ENCODE measurements at regions not wholly inside any gene's neighbourhood (a gene's known extent, or its start where the extent isn't known, plus 50 kb on each side); places are given as distances from the start of the nearest gene placed in this dataset.

DNA sequence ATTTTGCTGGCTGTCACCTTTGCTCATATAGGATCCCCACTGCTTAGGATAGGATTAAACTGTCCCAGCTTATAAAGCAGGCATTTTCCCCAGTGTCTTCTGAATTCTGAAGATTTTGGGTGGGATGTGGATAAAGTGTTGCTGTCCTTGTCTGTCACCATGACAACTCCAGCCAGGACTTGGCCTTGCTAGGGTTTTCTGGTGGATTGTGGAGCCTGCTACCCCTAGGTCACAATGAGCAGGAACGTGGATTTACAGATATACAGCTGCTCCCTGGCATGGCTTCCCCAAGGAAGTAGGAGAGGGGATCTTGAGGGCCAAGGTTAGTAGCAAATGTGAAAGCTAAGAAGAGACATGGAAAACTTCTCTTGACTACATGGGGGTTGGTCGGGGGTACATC, 220.7 kb downstream of the WDR11 start:
- no peaks in the 10 kb centered on the region for H3K36me3 ChIP-seq (ENCODE audit: control insufficient read depth, insufficient read depth, low read length)
- H3K9ac ChIP-seq (ENCODE audit: low read length), result no peak overlapping the region
- H3K4me3 ChIP-seq (ENCODE audit: low read depth, low read length), result no peak overlapping the region
- H3K27ac ChIP-seq (ENCODE audit: low read depth, low read length), result no peak overlapping the region
- no peaks in the 10 kb centered on the region for H3K4me1 ChIP-seq (ENCODE audit: control insufficient read depth, insufficient read depth, low read length)
- no peaks in the 10 kb centered on the region for H3K9me3 ChIP-seq (ENCODE audit: control insufficient read depth, insufficient read depth, low read depth, low read length)
- H3K27me3 ChIP-seq (ENCODE audit: control insufficient read depth, insufficient read depth, low read length), result no peaks in the 10 kb centered on the region

DNA sequence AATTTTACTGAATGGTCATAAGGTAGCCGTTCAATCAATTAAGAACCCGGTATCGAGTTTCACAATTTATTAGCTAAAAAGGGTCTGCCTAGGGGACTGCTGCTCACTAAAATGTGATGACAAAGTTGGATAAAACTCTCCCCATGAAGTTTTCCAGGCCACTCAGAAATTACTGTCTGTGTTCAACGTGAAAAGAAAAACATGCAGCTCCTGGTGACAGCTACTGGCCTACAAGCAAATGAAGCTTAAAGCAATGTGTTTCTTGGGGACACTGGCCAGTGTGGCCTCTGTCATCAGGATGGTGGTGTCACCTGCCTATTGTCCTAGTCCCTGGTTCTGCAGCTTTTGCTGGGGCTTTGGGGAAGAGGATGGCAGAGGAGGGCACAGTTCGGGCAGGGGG, 222.6 kb downstream of the WDR11 start:
- no peak overlapping the region for H3K4me3 ChIP-seq (ENCODE audit: low read depth, low read length)
- H3K36me3 ChIP-seq (ENCODE audit: control insufficient read depth, insufficient read depth, low read length), result no peaks in the 10 kb centered on the region
- peaks cover 4% of the 10 kb centered on the region; the same call in 1 of the 2 replicates for H3K4me1 ChIP-seq (ENCODE audit: control insufficient read depth, insufficient read depth, low read length)
- no peaks in the 10 kb centered on the region for H3K27me3 ChIP-seq (ENCODE audit: control insufficient read depth, insufficient read depth, low read length)
- H3K27ac ChIP-seq (ENCODE audit: low read depth, low read length), result no peak overlapping the region
- H3K9ac ChIP-seq (ENCODE audit: low read length), result no peak overlapping the region
- no peaks in the 10 kb centered on the region for H3K9me3 ChIP-seq (ENCODE audit: control insufficient read depth, insufficient read depth, low read depth, low read length)

DNA sequence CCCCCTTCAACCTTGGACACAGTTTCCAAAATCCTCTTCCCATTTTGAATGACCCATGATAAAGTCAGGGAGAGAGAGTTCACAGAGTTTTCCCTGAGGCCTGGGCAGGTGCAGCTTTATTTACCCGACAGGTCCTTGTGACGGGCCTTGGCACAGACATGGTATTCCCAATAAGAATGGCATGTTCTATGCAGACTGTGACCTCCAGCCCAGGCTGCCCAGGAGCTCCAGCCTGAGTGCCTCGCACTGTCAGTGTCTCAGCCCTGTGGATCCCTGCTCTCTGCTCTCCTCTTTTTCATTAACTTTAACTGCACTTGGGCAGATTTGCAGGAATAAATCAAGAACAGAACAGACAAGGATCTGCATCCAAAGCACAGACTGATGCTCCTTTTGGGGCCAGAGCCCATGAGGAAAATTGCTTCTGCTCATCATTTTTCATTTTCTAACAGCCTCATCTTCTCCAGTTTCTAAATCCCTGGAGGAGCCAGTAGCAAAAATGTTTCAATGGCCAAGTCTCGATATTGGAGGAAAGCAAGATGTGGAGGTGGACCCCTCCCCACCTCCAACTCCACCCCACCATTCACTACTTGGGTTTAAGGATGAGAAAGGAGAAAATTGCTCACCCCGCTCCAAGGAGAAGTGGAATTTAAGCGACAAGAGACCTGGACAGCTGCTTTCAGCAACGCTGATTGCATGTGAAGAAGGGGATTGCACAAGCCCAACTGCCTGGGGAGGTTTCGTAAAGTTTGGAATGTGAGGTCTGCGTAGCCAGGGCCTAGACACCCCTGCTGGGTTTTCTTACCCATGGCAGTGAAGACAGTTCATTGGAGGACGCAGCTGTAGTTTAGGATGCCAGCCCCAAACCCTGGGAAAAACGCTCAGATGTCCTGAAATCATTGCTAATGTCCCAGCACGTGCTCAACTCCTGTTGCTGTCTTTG, 225.9 kb downstream of the WDR11 start:
- Histone ChIP-seq H3K9ac (ENCODE audit: low read length) (no peak overlapping the region), H3K4me1 (ENCODE audit: control insufficient read depth, insufficient read depth, low read length) (peaks cover 7% of the 10 kb centered on the region; the same call in 1 of the 2 replicates)

DNA sequence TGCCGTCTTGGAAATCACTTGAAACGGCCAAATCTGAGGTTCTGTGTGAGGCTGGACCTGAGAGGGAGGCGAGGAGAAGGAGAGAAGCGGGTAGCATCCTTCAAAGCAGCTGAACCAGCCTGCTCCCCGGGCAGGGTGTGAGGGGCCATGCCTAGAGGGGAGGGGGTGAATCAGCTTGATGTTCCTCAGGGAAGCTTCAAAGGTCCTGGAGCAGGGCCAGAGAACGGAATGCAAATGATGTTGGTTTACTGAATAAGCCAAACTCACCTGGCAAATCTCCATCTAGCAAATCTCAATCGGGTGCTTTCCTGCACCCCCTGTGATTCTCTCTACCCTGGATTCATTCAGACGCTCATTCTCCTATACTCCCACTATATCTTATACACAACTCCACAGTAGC, 226.9 kb downstream of the WDR11 start:
- no peaks in the 10 kb centered on the region for H3K27me3 ChIP-seq (ENCODE audit: control insufficient read depth, insufficient read depth, low read length)

More for the DNA sequence above, 225.9 kb downstream of the WDR11 start:
- H3K27ac ChIP-seq (ENCODE audit: low read depth, low read length), result no peak overlapping the region
- H3K4me3 ChIP-seq (ENCODE audit: low read depth, low read length), result no peak overlapping the region
- H3K36me3 ChIP-seq (ENCODE audit: control insufficient read depth, insufficient read depth, low read length), result no peaks in the 10 kb centered on the region
- no peaks in the 10 kb centered on the region for H3K27me3 ChIP-seq (ENCODE audit: control insufficient read depth, insufficient read depth, low read length)
- H3K9me3 ChIP-seq (ENCODE audit: control insufficient read depth, insufficient read depth, low read depth, low read length), result no peaks in the 10 kb centered on the region

DNA sequence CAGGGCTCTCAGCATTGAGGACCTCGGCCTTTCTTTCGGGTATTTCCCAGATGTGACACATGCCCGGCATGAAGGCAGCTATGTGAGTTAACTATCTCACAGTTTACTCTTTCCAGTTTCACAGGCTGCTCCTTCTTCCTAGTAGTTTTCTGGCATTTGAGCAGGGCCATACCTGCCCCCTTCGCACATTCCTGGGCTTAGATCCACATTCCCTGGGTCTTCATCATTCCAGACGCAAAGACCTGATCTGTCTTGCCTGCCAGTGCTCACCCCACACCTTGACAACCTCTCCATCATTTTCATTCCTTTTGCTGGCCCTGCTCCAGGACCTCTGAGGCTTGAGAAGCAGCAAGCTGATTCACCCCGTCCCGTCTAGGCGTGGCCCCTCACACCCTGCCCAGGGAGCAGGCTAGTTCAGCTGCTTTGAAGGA, 227.5 kb downstream of the WDR11 start:
- H3K4me3 ChIP-seq (ENCODE audit: low read depth, low read length), result no peak overlapping the region
- H3K27ac ChIP-seq (ENCODE audit: low read depth, low read length), result no peak overlapping the region
- no peaks in the 10 kb centered on the region for H3K27me3 ChIP-seq (ENCODE audit: control insufficient read depth, insufficient read depth, low read length)
- peaks cover 10% of the 10 kb centered on the region; the same call in 1 of the 2 replicates for H3K4me1 ChIP-seq (ENCODE audit: control insufficient read depth, insufficient read depth, low read length)
- no peak overlapping the region for H3K9ac ChIP-seq (ENCODE audit: low read length)
- H3K9me3 ChIP-seq (ENCODE audit: control insufficient read depth, insufficient read depth, low read depth, low read length), result no peaks in the 10 kb centered on the region
- H3K36me3 ChIP-seq (ENCODE audit: control insufficient read depth, insufficient read depth, low read length), result no peaks in the 10 kb centered on the region

More for the DNA sequence above, 226.9 kb downstream of the WDR11 start:
- Histone ChIP-seq H3K4me1 (ENCODE audit: control insufficient read depth, insufficient read depth, low read length) (peaks cover 7% of the 10 kb centered on the region; the same call in 1 of the 2 replicates), H3K9me3 (ENCODE audit: control insufficient read depth, insufficient read depth, low read depth, low read length) (no peaks in the 10 kb centered on the region), H3K4me3 (ENCODE audit: low read depth, low read length) (no peak overlapping the region), H3K9ac (ENCODE audit: low read length) (no peak overlapping the region), H3K27ac (ENCODE audit: low read depth, low read length) (no peak overlapping the region), H3K36me3 (ENCODE audit: control insufficient read depth, insufficient read depth, low read length) (no peaks in the 10 kb centered on the region)

DNA sequence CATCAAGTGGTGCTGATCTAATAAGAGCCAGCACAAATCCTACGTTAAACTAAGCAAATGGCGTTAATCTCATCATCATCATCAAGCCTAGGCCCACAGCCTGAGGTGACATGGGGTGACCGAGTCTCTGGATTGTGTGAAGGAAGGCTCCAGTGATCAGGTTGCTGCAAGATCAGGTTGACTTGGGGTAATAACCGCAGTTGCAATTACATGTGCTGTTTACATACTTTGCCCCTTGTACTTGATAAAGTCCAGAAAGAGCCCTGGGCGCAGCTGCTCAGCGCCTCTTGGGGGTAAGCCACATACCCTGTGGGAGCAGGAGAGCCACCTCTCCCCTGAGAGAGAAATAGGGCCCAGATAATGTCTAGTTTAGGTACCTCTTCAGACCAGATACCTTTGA, 228.1 kb downstream of the WDR11 start:
- H3K9me3 ChIP-seq (ENCODE audit: control insufficient read depth, insufficient read depth, low read depth, low read length), result no peaks in the 10 kb centered on the region

DNA sequence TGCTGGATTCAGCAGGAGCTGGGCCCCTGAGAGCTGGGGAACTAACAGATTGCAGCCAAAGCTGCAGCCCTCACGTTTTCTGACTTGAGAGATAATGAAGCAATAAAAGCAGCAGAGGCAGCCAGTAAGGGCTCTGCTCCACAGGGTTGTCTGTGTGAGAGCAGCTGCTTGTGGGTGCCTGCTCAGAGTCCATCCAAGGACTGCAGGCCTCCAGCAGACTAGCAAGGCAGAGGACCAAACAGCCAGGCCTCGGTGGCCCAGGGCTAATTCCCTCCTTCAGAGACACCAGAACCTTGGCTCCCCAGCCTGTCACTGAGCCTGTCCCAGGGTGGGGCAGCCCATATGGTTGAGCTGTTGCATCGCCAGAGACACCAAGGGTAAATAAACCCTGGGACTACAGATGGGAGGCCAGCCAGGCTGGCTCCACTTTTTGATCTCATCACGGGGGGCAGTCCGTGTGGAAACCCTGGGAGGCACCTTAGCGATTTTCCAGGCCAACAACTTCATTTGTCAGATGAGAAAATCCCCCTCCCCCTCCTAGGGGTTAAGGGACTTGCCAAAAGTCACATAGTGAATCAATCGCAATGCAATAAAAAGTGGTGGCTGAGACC, 229.2 kb downstream of the WDR11 start:
- H3K4me3 ChIP-seq (ENCODE audit: low read depth, low read length), result no peak overlapping the region
- no peaks in the 10 kb centered on the region for H3K36me3 ChIP-seq (ENCODE audit: control insufficient read depth, insufficient read depth, low read length)
- H3K9me3 ChIP-seq (ENCODE audit: control insufficient read depth, insufficient read depth, low read depth, low read length), result no peaks in the 10 kb centered on the region
- H3K4me1 ChIP-seq (ENCODE audit: control insufficient read depth, insufficient read depth, low read length), result peaks cover 14% of the 10 kb centered on the region; the same call in 1 of the 2 replicates
- H3K9ac ChIP-seq (ENCODE audit: low read length), result no peak overlapping the region
- H3K27me3 ChIP-seq (ENCODE audit: control insufficient read depth, insufficient read depth, low read length), result no peaks in the 10 kb centered on the region
- H3K27ac ChIP-seq (ENCODE audit: low read depth, low read length), result no peak overlapping the region

More for the DNA sequence above, 228.1 kb downstream of the WDR11 start:
- H3K27ac ChIP-seq (ENCODE audit: low read depth, low read length), result no peak overlapping the region
- peaks cover 14% of the 10 kb centered on the region; the same call in 1 of the 2 replicates for H3K4me1 ChIP-seq (ENCODE audit: control insufficient read depth, insufficient read depth, low read length)
- H3K27me3 ChIP-seq (ENCODE audit: control insufficient read depth, insufficient read depth, low read length), result no peaks in the 10 kb centered on the region
- H3K4me3 ChIP-seq (ENCODE audit: low read depth, low read length), result no peak overlapping the region
- H3K36me3 ChIP-seq (ENCODE audit: control insufficient read depth, insufficient read depth, low read length), result no peaks in the 10 kb centered on the region
- H3K9ac ChIP-seq (ENCODE audit: low read length), result no peak overlapping the region

DNA sequence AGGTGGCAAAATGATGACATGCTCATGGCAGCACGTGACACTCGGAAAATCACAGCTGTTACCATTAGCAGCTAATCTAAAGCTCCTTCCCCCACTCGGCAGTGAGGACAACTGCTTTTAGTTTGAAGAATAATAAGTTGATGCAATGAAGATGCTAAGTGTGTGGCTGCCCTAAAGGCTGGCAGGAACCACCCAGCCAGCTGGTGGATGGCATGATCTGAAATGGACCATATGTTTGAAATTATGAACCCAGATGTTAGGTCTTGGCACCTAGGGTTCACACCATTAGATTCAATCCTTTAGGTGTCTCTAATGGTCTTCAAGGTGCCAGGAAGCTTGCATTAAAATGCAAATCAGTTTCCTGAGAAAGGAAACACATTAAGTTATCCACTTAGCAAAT, 230.1 kb downstream of the WDR11 start:
- Histone ChIP-seq H3K9ac (ENCODE audit: low read length) (no peak overlapping the region), H3K4me3 (ENCODE audit: low read depth, low read length) (no peak overlapping the region), H3K4me1 (ENCODE audit: control insufficient read depth, insufficient read depth, low read length) (peaks cover 14% of the 10 kb centered on the region; the same call in 1 of the 2 replicates), H3K27me3 (ENCODE audit: control insufficient read depth, insufficient read depth, low read length) (no peaks in the 10 kb centered on the region), H3K27ac (ENCODE audit: low read depth, low read length) (no peak overlapping the region), H3K36me3 (ENCODE audit: control insufficient read depth, insufficient read depth, low read length) (no peaks in the 10 kb centered on the region), H3K9me3 (ENCODE audit: control insufficient read depth, insufficient read depth, low read depth, low read length) (no peaks in the 10 kb centered on the region)

DNA sequence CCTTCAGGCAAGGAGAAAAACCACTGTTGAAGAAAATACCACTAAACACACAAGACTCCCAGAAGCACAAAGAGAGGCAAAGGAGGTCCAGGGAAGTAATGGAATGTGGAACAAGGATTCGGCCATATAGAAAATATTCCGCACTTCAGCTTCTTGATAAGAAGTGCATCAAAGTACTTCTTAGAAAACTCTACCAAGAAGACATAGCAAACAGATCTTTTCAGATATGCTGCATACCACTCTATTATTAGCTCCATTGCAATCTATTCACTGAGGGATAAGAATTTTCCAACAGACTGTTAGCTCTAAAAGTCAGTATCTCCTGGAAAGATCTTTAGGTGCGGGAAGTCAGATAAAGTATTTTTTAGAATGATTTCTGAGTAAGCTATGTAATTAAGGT, 231.8 kb downstream of the WDR11 start:
- no peak overlapping the region for H3K27ac ChIP-seq (ENCODE audit: low read depth, low read length)
- H3K9ac ChIP-seq (ENCODE audit: low read length), result no peak overlapping the region
- no peak overlapping the region for H3K4me3 ChIP-seq (ENCODE audit: low read depth, low read length)
- H3K4me1 ChIP-seq (ENCODE audit: control insufficient read depth, insufficient read depth, low read length), result peaks cover 10% of the 10 kb centered on the region; the same call in 1 of the 2 replicates
- no peaks in the 10 kb centered on the region for H3K9me3 ChIP-seq (ENCODE audit: control insufficient read depth, insufficient read depth, low read depth, low read length)
- H3K36me3 ChIP-seq (ENCODE audit: control insufficient read depth, insufficient read depth, low read length), result no peaks in the 10 kb centered on the region
- no peaks in the 10 kb centered on the region for H3K27me3 ChIP-seq (ENCODE audit: control insufficient read depth, insufficient read depth, low read length)

DNA sequence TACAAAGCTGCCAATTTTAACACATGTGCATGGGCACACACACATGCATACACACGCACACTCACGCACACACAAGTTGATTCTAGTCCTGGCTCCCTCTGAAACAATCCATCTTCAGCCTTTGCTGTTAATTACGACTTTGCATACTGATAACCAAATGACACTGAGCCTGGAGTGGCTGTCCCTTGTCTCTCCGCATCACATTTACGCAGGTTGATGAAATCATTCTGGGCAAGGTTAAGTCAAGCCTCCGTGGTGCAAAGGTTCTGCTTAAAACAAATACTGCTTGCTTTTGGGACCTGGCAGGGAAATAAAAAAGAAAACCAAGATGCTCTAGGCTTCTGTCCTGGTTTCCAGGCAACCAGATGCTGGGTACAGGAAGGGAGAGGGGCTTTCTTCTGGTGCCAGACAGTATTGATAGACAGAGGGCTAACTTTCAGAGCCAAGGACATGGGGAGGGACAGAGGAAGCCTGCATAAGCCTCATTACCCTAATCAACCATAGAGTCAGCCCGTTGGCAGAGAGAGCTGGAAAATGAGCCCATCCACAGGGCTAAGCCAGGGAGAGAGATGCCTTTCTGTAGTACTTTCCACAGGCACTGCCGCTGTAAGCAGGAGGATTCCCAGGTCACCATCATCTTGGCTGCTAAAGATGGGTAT, 233.0 kb downstream of the WDR11 start:
- no peaks in the 10 kb centered on the region for H3K27me3 ChIP-seq (ENCODE audit: control insufficient read depth, insufficient read depth, low read length)

More for the DNA sequence above, 233.0 kb downstream of the WDR11 start:
- H3K9ac ChIP-seq (ENCODE audit: low read length), result no peak overlapping the region
- no peak overlapping the region for H3K27ac ChIP-seq (ENCODE audit: low read depth, low read length)
- H3K4me3 ChIP-seq (ENCODE audit: low read depth, low read length), result no peak overlapping the region
- H3K4me1 ChIP-seq (ENCODE audit: control insufficient read depth, insufficient read depth, low read length), result peaks cover 10% of the 10 kb centered on the region; the same call in 1 of the 2 replicates
- no peaks in the 10 kb centered on the region for H3K36me3 ChIP-seq (ENCODE audit: control insufficient read depth, insufficient read depth, low read length)
- no peaks in the 10 kb centered on the region for H3K9me3 ChIP-seq (ENCODE audit: control insufficient read depth, insufficient read depth, low read depth, low read length)

Data from HUES6 (cell line).